IPS-NIHi11 (cell line): ENCODE measurements at regions not wholly inside any gene's neighbourhood (a gene's known extent, or its start where the extent isn't known, plus 50 kb on each side); places are given as distances from the start of the nearest gene placed in this dataset.

Source experiments
- DNase-seq: peaks from one replicate; pipeline ENCODE4 v3.0.0; 2012; ENCODE audit warnings: mixed read lengths, low spot score

DNA sequence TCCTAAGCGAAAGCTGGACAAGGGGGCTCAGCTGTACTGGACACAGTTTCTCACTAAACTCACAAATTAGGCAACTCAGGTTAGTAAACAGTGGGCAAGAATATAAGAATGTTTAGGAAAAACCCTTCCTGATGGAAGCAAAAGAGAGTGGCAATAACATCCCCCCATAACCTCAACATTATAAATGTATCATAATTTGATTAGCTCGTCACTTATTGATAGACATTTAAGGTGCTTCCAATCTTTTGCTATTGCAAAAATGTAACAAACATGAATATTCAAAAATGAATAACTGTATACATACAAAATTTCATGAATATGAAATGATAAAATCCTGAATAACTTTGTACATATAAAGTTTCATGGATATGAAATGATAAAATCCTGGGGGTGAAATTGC lies 415.7 kb downstream of the EPM2A start:
- no peak for DNase-seq

DNA sequence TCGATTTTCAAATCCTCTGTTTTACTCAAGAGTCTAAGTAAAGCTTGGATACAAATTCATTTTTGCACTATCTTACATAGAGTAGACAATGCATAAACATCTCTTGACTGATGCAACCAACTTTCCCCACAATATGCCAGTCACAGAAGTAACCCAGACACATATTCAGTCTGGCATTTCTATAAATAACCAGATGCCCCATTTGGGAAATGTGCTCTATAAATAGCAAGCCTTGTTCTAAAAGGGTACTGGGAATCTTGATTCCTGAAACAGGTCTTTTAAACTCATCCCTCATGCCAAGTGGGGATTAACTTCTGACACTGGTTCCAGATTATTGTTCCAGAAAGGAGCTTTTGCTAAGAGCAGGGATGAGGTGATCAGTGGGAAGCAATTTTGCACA lies 411.7 kb downstream of the EPM2A start:
- no peak for DNase-seq

DNA sequence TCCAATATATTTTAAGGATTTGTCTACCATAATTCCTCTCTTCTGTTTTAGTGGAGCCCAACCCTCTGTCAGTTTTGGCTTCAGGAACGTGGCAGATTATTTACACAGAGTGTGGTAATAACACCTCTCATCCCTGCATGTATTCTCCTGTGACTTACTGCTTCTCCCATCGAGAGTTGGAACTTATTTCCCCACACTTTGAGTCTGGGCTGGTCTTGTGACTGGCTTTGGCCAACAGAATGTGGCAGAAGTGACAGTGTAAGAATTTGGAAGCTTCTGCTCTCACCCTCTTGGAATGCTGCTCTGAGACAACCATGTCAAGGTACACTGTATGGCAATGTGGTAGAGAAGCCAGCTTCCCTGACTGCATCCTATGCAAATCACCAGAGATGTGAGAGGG lies 407.7 kb downstream of the EPM2A start:
- no peak for DNase-seq

DNA sequence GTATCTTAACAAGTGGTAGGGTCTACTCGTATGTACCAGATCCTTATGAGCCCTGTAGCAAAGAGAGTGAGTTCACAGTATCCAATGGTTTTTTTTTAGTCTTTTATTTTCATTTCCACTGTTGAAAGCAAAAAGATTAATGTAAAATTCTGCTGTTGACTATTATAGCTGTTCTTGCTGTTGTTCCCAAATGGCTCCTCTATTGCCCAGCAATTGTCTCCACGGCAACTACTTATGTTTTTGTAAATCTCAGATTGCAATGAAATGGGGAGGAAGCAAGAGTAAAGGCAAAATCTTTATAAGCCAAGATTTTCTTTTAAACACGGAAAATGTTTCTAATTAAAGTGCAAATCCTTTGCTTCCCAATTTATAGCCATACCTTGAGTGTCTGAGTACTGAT lies 406.1 kb downstream of the EPM2A start:
- no peak for DNase-seq

DNA sequence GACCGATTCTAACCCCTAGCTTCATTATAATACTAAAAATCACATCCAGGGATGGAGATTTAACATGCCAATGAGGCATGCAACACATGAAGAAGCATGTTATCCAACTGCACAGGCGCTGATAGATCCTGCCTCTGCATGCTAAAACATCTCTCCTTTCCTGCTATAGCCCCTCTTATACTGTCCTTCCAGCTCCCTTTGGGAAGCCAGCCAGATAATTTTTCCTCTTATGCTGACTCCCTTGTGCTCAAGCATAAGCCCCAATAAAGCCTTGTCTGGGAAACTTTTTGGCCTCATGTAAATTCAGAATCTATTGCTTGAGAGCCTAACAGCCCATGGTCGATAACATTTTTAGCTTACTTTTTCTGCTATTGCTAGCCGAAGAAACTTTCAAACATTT lies 404.3 kb downstream of the EPM2A start:
- DNase-seq, result no peak

DNA sequence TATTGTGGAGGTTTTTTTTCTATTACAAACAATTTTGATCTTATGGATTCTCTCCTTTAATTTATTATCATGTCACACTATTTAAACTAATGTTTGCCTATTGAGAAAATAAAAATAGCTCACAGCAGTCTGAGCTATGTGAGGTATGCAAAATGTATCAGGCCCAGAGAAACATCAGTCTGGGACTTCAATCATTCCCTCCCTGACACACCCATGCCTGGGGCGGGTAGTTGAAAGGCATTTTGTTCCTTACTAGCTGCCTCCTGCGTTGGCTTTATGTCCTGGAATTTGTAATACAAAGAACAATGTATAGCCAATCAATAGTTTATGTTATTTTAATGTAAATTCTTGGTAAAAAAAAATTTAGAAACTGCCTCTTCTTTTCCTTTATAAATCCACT lies 403.3 kb downstream of the EPM2A start:
- no peak for DNase-seq

DNA sequence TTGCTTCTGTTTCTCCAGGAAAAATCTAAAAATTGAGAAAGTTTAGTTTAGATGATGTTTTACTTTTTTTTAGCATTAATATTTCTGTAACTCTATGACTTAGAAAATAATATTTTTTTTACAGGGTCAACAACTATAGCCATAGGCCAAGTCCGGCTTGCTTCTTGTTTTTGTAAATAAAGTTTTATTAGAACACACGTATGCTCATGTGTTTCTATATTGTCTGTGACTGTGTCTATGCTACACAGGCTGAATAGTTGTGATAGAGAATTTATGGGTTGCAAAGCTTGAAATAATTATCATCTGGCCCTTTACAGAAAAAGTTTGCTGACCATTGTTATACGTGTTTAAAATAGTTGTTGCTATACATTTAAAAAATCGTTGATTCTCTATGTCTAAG lies 399.2 kb downstream of the EPM2A start:
- DNase-seq, result no peak

DNA sequence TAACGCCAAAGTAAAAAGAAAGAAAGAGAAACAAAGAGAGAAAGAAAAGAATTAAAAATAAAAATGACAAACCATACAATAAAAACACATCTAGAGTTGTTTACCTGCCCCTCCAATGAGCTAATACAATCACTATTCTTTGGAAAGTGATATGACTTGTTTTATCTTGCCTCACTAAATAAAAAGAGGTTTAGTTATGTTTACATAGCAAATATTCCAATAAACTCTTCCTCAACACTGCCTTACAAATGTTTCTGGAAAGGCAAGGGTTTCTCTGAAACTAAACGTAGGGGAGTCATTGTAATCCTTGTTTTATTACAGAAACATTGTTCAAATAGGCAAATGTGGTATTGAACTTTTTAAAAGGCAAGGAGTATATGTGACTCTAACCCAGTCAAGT lies 396.2 kb downstream of the EPM2A start:
- no peak for DNase-seq

DNA sequence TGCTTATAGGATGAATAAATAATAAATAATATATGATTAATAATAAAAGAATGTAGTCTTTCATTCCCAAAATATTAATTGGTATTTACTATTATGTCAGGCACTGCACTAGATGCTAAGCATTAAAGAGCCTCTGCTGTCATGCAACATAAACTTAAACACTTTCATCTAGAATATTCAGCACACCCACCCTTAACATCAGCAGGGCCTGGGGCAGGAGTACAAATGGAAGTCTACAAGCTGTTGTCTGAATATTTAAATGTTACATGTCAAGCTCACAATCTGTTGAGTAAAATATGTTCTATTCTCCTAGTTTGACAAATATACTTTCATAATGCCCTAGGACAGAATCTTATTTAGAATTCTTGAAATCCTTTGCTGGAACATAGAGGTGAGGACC lies 395.1 kb downstream of the EPM2A start:
- DNase-seq, result no peak

DNA sequence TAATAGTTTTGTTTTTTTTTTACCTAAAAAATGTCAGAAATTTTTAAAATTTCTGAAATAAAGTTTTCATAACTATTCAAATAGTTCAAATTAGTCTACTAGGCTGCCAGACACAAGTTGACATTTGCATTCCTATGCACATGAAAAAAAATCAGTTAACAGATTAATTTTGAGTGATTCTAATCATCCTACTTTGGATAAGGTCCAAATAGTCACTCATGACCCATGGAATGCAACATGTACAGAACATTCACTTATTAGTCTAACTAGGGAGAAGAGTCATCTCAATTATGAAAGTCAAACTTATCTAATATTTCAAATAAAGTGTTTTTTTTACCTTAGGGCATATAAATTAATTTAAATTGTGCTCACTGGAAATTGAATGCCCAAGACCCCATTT lies 390.2 kb downstream of the EPM2A start:
- DNase-seq, result no peak

DNA sequence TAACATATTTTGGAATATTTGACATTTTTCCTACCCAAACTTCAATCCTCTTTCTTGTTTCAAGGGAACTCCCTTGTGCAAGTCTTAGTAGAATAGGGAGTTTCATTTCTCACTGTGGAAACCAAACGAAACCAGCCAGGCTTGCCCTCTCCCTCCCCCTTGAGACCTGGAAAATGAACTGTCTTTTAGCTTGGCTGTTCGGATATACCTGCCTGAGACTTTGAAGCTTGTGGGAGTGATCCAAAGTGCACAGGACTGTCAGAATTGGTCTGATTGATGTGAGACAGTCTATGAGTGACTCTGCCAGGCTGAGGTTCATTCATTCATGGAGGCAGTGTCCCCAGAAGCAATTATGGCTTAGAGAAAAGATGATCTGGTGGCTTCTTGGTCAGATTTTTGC lies 388.1 kb downstream of the EPM2A start:
- DNase-seq, result no peak

DNA sequence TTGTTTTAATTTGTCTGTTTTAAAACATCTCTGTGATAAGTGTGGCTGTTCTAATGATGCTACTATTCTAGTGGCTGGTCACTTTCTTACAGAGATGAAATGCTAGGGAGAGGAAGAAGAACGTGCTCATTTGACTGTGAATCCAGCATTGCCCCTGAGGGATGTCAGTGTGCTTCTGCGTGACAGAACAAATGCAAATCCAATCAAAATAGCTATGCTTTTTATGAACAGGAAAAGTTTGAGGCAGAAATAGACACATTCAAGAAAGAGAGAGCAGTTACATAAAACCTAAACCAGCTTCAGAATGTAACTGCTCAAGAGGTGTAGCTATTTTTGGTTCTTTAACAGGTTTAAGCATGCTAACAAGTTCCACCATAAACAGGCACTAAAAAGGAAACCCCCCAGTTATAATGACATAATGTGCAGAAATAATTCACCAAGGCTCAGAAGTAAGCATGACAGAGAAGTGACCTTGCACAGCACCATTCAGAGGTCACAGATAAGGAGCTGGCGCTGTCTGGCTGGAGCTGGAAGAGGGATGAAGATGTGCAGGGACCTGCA lies 385.3 kb downstream of the EPM2A start:
- no peak for DNase-seq

DNA sequence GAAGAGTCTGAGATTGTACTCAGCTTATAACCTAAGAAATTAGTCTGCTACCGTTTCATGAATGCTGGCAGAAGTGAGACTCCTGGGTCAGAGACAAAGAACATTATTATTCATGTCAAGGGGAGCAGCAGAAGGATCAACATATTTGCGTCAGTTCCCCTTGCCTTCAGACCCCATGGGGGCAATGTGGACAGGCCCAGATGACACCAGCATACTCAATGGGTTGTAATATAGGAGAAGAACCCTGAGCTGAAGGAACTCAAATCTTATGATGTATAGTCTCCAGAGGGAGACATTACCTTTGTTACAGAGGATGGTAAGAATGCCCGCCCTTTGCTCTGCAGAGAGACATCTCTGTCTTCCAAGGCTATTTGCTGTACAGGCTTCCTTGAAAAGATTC lies 384.4 kb downstream of the EPM2A start:
- no peak for DNase-seq

DNA sequence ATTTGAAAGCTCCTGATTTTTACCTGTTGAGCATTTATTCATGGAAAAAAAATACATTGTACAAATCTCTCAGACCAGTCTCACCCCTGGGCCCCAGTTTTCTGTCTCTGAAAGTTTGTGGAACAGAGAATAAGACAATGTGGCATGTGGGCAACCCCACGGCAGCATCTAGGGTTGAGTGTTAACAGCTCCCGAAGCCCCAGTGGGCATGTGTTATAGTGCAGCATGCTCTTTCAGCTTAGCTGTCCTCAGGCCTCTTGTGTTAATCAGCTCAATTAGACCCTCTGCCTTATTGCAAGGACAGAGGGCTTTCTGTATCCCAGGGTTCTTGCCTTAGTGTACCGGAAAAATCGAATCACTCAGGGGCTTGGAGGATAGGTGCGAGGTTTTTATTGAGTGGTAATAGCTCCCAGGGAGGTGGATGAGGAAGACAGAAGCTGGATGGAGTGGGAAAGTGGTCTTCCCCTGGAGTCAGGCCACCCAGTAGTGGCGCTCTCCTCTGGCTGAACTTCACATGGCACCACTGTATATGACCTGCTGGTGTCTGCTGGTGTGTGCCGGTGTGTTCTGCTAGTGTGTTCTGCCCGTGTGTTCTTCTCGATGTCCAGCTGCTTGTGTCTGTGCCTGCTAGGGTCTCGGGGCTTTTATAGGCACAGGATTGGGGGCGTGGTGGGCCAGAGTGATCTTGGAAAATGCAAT lies 382.8 kb downstream of the EPM2A start:
- DNase-seq, result no peak

DNA sequence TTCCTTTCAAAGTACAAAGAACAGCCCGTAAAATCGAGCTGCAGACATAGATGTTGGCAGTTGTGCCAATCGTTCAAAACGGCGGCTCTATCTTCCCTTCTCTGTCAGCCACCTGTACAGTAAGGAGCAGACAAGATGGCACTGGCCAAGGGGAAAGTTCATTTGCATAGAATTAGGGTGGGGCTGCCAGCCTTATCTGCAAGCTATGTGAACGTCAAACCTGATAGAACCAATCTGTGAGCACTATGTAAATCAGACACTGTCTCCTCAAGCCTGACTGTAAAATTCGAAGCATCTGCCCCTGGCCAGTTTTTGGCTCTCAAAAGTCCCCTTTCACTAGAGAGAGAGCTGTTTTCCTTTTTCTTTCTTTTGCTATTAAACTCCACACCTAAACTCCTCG lies 374.5 kb downstream of the EPM2A start:
- no peak for DNase-seq

DNA sequence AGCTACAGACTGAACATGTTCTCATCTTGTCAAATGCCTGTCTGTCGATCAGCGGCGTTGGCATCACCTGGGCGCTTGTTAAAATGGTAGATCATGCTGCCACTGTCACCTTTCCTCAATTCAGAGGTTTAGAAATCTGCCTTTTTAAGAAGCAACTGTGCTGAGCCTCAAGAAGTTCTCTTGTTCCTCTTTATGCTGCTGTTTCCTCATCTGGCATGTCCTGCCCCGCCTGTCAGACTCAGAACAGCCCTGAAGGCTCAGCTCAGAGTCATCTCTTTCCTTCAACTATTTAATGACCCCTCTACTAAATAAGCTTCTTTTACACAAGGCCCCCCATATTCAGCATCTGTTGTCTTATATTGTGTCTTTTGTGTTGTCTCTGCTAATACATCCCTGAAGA lies 368.2 kb downstream of the EPM2A start:
- no peak for DNase-seq

DNA sequence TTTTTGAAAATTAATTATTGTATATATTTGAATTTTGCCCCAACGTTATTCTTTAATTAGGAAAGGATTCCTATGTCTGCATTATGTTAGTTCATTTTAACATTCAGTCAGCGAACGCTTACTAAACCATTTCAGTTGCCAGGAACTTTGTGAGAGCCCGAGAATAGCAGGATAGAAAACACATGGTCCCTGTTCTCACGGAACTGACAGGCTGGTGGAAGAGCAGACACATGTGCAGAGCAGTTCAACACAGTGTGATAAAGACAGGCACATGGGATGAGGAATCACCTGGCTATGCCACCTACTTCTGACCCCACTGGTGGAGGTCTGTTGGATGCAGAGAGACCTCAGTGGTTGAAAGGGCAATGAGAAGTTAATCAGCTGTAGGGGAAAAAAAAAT lies 367.2 kb downstream of the EPM2A start:
- DNase-seq, result no peak

DNA sequence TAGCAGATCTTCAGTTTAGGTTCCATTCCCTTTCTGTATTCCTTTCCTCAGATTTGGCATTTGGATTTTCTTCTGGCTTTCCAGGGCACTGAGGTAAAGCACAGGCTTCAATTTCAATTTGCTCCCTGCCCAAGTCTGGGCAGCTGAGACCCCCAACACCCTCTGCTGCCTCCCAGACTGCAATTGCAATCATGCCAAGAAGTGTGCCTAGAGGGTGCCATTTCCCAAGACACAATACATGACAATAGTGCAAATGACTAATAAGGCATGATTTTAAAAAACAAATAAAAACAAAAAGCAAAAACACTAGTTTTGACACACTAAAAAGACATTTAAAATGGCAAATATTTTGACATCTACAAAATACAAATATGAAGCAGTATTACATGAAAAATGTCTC lies 364.8 kb downstream of the EPM2A start:
- no peak for DNase-seq

DNA sequence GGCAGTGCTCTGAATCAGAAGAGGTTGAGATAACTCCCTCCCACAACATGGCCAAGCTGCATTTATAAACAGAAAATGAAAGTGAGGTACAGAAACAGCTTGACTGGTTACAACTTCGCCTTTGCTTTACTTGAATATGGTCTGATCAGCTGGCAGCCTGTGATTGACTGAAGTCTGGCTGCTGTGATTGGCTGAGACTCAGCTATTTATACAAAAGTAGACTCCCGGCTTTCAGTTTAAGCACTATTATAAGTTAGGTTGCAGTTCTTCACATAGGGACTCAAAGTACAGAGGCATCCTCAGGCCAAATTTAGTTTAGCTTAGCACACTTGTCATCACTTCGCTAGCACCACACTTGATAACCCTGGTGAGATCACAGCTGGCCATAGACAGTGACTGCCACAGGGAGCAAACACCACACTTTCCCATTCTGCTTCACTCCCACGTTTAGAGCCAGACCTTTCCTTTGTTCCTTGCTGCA lies 362.6 kb downstream of the EPM2A start:
- DNase-seq, result no peak

DNA sequence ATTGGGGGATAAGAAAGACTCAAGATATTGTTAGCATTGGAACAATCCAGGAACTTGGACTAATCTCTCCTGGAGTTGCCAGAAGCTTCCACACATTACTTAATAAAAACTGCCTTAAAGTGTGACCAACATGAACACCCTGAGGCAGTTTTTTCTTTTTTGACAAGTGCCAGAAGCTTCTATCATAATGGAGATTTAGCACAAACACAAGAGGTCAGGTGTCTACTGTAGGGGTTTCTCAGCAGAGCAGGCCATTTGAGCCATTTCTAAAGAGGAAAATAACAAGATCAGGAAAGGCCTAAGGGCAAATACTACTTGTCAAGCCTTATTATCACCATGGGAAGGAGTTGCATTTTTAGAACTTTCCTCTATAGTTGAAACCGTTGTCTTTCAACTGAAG lies 361.5 kb downstream of the EPM2A start:
- no peak for DNase-seq

DNA sequence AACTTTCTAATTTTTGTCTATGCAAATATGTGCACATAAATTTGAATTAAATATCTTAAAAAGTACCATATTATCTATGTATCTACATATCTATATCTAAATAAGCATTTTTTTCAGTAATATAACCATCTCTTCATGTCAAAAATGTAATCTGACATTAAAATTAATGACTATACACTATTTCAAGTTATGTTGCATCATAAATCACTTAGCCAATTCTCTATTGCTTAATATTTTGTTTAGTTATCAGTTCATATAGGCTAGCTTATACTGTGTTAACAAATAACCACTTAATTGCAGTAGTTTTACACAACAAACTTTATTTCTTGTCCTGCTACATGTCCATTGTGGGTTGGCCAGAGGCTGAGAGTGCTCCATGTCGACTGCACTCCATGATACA lies 360.8 kb downstream of the EPM2A start:
- DNase-seq, result no peak

DNA sequence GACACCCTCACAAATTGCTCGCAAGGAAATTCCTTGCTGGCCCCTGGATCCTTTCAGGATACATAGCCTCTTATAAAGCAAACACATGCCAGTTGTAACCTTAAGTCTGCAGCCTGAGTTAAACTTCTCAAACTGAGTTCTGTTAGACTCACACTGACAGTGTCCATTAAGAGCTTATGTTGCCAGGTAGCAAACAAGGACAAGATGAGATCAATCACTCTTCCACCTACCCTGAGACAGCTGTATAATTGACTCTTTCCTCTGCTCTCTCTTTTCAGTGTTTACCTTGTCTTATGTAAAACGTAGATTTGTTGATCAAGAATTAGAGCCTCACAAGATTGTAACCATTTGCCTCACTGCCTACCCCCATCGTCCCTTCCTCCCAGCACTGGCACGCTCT lies 359.8 kb downstream of the EPM2A start:
- DNase-seq, result no peak

DNA sequence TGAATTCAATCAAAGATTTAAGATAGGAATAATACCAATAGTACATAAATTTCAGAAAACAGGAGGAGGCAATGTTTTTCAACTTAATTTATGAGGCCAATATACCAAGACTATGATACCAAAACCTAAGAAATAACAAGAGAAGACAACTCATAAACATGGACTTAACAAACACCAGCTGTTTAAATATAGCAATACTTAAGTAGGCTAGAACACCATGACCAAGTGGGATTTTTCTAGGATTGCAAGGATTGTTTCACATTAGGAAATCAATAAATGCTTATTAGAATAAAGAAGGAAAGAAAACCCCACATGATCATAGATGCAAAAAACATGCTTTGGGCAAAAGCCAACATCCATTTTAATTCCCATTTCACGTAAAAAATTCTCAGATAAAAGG lies 355.1 kb downstream of the EPM2A start:
- DNase-seq, result no peak

DNA sequence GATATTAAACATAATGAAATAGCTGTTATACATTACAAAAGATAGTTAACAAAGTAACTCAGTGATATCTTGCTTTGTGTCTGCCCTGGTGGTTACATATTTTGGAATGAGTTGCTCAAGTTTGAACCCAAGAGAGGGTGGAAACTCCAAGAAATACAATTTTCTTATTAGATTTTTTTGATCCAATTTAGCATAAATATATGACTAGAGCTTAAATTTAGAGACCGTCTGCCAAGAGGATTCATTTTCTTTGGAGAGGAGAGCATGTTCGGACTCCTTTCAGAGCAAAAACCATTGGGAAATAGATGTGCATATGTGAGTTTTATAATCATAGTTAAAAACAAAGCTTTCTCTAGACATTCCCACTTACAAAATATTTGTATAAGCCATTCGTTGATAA lies 353.4 kb downstream of the EPM2A start:
- DNase-seq, result no peak
